SH-SY5Y (cell line): ENCODE measurements at regions not wholly inside any gene's neighbourhood (a gene's known extent, or its start where the extent isn't known, plus 50 kb on each side); places are given as distances from the start of the nearest gene placed in this dataset.

Source experiments
- GATA2 ChIP-seq: IDR thresholded peaks from 2 replicates; pipeline ENCODE4 v1.6.1; 2011; ENCODE audit warnings: mild to moderate bottlenecking, low read depth, low read length
- GATA3 ChIP-seq: IDR thresholded peaks from 2 replicates; pipeline ENCODE4 v1.6.1; 2011; ENCODE audit warnings: low read depth, mild to moderate bottlenecking, low read length, moderate library complexity

GRCh38 chr14:38143170-38143569 is 64.5 kb upstream of the SSTR1 start:
- TF ChIP-seq GATA3, result no peak
- no peak for TF ChIP-seq GATA2

- TF ChIP-seq GATA2 (no peak), GATA3 (no peak)
These were observed 63.8 kb upstream of the SSTR1 start for GRCh38 chr14:38143659-38144505.

DNA sequence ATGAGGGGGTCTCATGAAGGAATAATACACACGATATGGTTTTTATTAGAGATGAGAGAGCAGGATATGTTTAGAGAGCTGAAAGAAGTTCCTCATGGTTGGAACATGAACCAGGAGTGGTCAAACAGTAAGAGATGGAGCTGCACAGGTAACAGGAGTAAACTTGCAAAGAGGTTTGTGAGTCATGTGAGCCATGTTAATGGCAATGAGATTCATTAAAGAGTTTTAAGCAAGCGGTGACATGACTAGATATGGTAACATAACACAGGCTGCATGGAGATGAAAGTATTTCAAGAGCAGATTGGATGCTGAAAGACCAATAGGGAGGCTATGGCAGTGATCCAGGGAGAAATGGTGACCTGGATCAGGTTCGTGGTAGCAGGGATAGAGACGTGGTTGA is 62.6 kb upstream of the SSTR1 start:
- TF ChIP-seq GATA3 (no peak), GATA2 (no peak)

- no peak for TF ChIP-seq GATA2
- TF ChIP-seq GATA3, result no peak
These were observed 57.6 kb upstream of the SSTR1 start for GRCh38 chr14:38150075-38150474.
